Nucleus accumbens (tissue), 56 donors: ENCODE measurements at regions not wholly inside any gene's neighbourhood (a gene's known extent, or its start where the extent isn't known, plus 50 kb on each side); places are given as distances from the start of the nearest gene placed in this dataset.

Source experiments
- DNase-seq, 56 donors: peaks; one replicate each; lab custom pipeline; 2025; lab: John Stamatoyannopoulos, UW

DNA sequence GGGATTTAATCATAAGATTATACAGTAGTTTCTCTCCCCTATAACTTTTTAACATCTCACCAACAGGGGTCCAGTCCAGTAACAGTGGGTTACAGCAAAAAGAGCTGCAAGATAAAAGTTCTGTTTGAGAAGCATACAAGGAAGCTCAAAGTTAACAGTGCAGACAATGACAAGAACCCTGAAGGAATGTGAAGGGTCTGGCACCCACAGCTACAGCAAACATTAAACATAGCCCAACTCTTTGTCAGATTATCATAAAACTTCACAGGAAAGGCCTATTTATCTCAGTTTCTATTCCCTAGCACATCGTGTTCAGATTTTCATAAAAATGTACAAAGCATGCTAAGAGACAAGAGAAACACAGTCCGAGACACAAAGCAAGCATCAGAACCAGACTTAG is 309.4 kb downstream of the DIRAS2 start:
- DNase-seq: no peak

DNA sequence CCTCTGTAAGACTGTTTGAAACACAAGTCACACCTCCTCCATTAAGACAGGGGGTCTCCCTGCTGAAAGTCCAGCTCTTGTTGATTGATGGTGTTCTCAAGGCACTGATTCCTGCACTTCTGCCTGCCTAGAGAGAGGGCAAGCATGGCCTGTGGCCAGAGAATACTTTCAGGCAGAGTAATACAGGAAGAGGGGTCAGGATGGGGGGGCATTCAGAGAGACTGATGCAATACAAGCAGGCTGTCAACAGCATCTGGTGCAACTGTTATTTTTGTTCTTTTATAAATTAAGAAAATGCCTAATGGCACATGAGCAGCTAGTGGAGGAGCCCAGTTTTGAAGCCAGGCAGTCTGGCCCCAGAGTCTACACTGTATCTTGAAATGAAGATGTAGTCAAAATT is 302.2 kb downstream of the DIRAS2 start:
- no peak for DNase-seq

DNA sequence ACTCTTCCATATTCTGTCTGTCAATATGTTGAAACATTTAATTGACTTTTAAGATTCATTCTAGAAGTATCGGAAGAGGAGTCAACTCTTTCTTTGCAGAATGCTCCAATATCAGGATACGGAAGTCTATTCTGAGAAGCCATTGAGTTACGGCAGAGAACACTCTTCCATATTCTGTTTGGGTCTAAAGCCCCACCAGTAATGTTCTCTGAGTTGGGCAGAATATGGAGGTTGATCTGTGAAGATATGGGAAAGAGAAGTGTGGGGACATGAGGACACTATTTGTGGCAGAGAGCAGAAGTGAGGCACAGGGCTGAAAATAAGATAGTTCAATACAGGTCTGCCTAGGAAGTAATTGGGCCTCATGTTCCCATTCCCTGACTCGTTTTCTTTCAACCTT is 300.0 kb downstream of the DIRAS2 start:
- DNase-seq: no peak

DNA sequence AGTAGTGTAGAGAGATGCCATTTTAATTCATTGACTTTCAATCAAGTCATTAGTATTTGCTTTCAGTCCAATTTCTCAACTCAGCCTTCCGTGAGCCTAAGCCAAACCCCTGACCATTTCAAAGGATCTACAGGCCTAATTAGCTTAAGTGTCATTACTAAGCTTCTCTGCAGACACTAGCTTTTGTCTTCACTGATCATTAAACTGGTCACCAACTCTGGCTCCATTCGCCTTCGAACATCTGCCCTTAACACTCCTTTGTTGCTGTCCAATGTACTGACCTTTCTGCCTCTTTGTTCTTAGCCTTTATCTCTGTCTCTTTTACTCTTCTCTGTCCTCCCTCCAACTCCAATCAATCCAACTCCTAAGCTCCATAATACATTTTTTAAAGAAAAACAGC is 299.3 kb downstream of the DIRAS2 start:
- DNase-seq: no peak

GRCh38 chr9:90343991-90344390 is 298.6 kb downstream of the DIRAS2 start:
- DNase-seq: no peak

DNA sequence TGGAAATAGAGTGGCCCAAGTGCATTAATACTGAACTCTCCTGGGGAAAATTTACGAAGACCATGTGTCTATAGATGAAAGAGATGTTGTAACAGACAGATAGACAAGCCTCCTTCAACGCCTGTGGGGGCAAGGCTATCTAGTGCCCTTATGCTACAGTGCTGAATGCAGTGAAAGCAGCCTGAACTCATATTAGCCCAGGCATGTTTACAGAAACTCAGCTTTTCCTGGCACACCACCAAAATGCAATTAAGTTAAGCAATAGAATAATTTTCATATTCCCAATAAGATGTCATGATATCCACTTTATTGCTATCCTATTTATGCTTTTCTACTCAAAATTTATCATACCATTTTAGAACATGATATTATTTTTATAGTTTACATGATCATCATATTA is 277.0 kb downstream of the DIRAS2 start:
- no peak for DNase-seq

DNA sequence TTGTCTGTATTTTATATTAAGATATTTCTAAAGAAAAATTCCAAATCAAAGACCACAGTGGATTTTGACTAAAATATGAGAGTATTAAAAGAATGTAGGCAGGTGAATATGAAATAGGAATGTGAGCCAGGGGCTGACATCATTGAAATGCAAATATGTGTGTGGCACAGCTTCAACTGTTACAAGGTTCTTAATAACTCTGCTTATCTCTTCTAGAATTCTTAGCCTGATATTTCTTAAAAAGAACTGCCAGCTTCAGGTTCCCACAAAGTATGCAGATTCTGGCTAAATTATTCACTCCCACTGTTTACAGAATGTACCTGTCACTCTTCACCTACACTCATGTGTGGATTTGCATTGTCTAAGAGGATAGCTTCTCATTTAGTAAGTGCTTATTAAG is 274.4 kb downstream of the DIRAS2 start:
- peak in 8 of 56 donors; percentile 4 to 32 (median 14) for DNase-seq

DNA sequence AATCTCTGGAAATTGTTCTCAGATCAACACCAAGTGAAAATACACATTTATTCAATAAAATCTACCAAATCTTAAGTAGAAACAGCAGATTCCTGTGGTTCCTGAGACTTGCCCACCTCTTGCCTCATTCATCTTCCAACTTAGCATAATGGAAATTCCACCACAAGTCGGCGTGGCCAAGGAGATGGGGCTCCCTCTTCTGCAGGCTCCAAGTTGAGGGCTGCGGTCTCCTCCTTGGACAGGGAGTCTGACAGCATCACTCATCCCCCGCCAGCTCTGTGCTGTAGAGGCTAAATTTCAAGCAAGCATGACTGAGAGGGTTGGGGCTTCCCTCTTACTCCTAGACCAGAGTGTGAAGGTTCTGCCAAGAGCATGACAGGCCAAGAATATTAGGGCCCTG is 273.7 kb downstream of the DIRAS2 start:
- DNase-seq: no peak

DNA sequence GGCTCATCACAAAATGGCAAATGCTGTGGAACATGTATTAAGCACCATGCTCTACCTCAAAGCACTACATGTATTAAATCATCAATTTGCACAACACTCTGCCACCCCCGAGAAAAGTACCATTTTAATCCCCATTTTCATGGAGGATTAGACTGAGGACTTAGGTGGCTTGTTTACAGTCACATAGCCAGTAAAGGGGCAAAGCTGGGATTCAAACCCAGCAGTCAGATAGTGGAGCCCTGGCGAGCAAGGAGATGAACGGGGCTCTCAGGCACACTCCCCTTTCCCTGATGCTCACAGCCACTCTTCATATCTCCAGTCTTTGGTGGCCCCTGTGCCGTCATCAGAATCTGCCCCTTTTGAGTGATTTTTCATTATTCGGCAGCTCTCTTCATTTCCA is 262.9 kb downstream of the DIRAS2 start:
- DNase-seq: no peak

DNA sequence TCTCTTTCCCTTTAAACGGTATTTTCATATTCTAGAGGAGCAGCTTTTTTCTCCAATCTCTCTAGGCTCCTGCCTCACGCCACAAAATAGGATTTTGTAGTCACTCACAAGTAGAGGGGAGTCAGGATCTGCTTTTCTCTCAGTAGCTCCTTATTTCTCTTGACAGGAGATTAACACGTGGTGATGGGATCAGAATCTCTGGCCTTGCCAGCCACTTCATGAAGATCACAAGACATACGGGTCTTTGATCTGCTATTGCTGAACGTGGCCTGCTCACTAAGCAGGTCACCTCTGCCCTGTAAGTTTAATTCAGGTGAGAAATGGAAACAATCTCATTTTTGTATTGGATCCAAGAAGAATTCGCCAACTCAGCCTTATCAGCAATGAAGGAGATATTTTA is 257.5 kb downstream of the DIRAS2 start:
- no peak for DNase-seq

- no peak for DNase-seq
Measured at GRCh38 chr9:90393365-90394152, 249.1 kb downstream of the DIRAS2 start.

- DNase-seq: no peak
Measured at GRCh38 chr9:90394871-90395270, 247.8 kb downstream of the DIRAS2 start.

DNA sequence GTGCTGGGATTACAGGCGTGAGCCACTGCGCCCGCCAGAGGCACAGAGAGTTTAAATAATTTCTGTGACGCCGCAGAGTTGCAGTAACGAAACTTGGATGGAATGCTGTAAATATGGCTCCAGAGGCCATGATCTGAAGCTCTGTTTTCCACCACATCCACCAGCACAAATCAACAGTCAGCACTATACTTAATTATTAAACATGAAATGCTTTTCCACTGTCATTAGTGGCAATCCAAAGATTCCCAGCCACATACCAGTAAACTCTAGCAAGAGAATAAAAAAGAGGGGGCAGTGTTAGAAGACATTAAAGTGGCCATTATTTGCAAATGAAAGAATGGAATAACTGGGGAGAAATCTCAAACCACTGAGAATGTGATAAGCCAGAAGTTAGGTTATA is 242.5 kb downstream of the DIRAS2 start:
- no peak for DNase-seq

DNA sequence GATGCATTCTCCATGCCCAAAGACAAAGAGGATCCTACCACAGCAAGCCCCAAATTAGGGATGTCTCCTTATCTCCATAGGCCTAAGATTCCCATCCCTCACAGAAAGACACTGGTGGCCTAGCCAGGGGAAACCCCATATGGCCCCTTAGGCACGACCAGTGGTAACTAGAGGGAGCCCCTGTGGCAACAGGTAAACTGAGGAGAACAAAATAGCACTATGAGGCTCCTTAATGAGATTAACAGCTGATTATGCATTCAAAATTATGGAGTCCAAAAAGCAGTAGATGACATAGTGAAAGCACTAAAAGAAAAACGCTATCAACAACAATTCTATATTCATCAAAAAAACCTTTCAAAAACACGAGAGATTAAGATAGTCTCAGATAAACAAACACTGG is 234.0 kb downstream of the DIRAS2 start:
- DNase-seq: no peak

DNA sequence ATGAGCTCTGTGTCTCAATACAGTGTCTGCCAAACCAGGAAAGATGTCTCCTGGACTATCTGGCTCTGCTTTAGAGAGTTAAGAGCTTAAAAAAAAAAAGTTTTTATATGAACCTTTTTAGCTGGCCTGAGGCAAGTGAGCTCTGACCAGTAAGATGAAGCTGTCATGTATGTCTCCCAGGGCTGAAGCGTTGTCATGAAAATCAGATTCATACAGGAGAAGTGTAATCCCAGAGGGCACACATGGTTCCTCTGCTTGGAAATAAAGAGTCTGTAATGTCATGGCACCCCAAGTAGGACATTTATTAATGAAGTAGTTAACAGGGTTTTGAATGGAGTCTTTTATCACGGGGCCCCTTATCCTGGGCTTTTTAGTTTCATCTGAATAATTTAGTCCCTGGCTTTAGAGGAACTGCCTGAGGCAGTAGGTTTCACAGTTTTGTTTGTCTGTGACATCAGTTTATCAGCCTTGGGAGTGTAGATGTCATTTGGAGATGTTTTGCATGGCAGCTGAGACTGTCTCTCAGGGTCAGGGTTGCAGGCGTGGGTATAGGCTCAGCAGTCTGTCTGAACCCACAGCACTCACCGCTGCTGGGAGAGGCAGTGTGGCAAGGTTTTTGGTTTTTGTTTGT is 223.3 kb downstream of the DIRAS2 start:
- DNase-seq: no peak

GRCh38 chr9:90420211-90420610 is 222.4 kb downstream of the DIRAS2 start:
- no peak for DNase-seq

DNA sequence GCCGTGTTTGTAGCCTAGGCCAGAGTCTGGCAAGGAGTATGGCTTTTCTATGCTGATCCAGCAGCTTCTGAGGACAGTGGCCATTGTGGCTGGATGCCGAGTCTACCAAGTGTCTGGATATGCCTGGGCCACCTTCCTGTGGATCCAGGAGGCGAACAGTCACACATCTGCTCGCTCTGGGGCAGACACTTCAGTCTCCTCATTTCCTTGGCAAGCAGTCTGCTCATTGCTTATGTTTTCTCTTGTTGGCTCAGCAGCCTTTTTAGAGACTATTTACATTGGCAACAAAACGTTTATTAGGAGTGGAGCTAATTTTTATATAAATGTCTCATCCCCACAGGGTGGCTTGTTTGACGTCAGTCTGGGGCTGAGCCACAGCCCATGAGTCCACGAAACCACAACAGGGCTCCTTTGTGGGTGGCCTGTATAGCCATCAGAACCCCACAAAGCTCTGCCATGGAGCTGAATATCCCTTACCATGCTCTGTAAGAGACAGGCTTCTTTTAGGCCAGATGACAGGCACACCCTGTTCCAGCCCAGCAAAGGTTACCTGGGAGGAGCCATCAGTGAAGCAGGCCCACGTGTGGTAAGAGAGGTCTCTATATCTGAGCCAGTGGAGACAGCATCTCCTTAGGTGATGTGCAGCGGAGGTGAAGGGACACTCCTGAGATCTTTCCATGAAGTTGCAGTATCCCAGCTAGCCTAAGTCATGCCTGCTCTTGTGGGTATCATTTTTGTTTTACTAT is 221.7 kb downstream of the DIRAS2 start:
- DNase-seq: no peak

- no peak for DNase-seq
Measured at GRCh38 chr9:90421786-90422185, 220.8 kb downstream of the DIRAS2 start.

GRCh38 chr9:90423661-90424193 is 218.9 kb downstream of the DIRAS2 start:
- DNase-seq: no peak

GRCh38 chr9:90428517-90428916 is 214.1 kb downstream of the DIRAS2 start:
- DNase-seq: no peak

- DNase-seq: no peak
Measured at GRCh38 chr9:90432951-90433350, 209.7 kb downstream of the DIRAS2 start.
